Osteocyte (in vitro differentiated cells): ENCODE measurements at regions not wholly inside any gene's neighbourhood (a gene's known extent, or its start where the extent isn't known, plus 50 kb on each side); places are given as distances from the start of the nearest gene placed in this dataset.

Experiments used
- DNase-seq: peaks from one replicate; pipeline ENCODE4 v3.0.0; 2021; ENCODE audit warnings: mixed read lengths; ENCODE audit not compliant: unreplicated experiment; ENCODE audit errors: extremely low spot score
- H3K27ac Mint-ChIP-seq: one replicate; pipeline ENCODE4 v1.8.0; 2021; ENCODE audit warnings: mild to moderate bottlenecking, mixed read lengths; ENCODE audit not compliant: unreplicated experiment
- H3K27me3 Mint-ChIP-seq: one replicate; pipeline ENCODE4 v1.8.0; 2021; ENCODE audit warnings: mixed read lengths; ENCODE audit not compliant: unreplicated experiment
- H3K36me3 Mint-ChIP-seq: one replicate; pipeline ENCODE4 v1.8.0; 2021; ENCODE audit warnings: mixed read lengths; ENCODE audit not compliant: unreplicated experiment
- H3K4me1 Mint-ChIP-seq: one replicate; pipeline ENCODE4 v1.8.0; 2021; ENCODE audit warnings: mixed read lengths; ENCODE audit not compliant: unreplicated experiment
- H3K4me3 Mint-ChIP-seq: one replicate; pipeline ENCODE4 v1.8.0; 2021; ENCODE audit warnings: mild to moderate bottlenecking, moderate library complexity, mixed read lengths; ENCODE audit not compliant: unreplicated experiment
- H3K9me3 Mint-ChIP-seq: one replicate; pipeline ENCODE4 v1.8.0; 2021; ENCODE audit warnings: mixed read lengths; ENCODE audit not compliant: unreplicated experiment
- CTCF ChIP-seq: fragments of 200-600 bp; sonication (generic); IDR thresholded peaks from 2 replicates; pipeline ENCODE4 v1.5.0; 2021; ENCODE audit warnings: antibody characterized with exemption, mild to moderate bottlenecking, moderate library complexity

GRCh38 chr15:83356501-83357399 lies 72.3 kb upstream of the BNC1 start:
- H3K4me3 Mint-ChIP-seq = no peak overlapping the region
- no peak for DNase-seq
- H3K27me3 Mint-ChIP-seq = no peaks in the 10 kb centered on the region
- TF ChIP-seq CTCF = no peak
- no peaks in the 10 kb centered on the region for H3K36me3 Mint-ChIP-seq
- H3K27ac Mint-ChIP-seq = no peak overlapping the region
- peaks cover 3% of the 10 kb centered on the region for H3K4me1 Mint-ChIP-seq
- no peaks in the 10 kb centered on the region for H3K9me3 Mint-ChIP-seq

- Mint-ChIP-seq H3K27ac (no peak overlapping the region), H3K27me3 (peaks cover 11% of the 10 kb centered on the region), H3K9me3 (no peaks in the 10 kb centered on the region), H3K4me3 (no peak overlapping the region), H3K36me3 (no peaks in the 10 kb centered on the region), H3K4me1 (peaks cover 3% of the 10 kb centered on the region)
- no peak for DNase-seq
- no peak for TF ChIP-seq CTCF
These were observed 74.6 kb upstream of the BNC1 start for GRCh38 chr15:83358972-83359564.

- H3K27ac Mint-ChIP-seq = no peak overlapping the region
- H3K4me1 Mint-ChIP-seq = peaks cover 10% of the 10 kb centered on the region
- H3K36me3 Mint-ChIP-seq = no peaks in the 10 kb centered on the region
- no peak overlapping the region for H3K4me3 Mint-ChIP-seq
- no peak for DNase-seq
- no peak for TF ChIP-seq CTCF
- peaks cover 37% of the 10 kb centered on the region for H3K27me3 Mint-ChIP-seq
- no peaks in the 10 kb centered on the region for H3K9me3 Mint-ChIP-seq
These were observed 78.2 kb upstream of the BNC1 start for GRCh38 chr15:83362706-83363105.

- Mint-ChIP-seq H3K4me1 (peaks cover 10% of the 10 kb centered on the region), H3K4me3 (no peak overlapping the region), H3K9me3 (no peaks in the 10 kb centered on the region), H3K36me3 (no peaks in the 10 kb centered on the region), H3K27ac (no peak overlapping the region), H3K27me3 (peaks cover 50% of the 10 kb centered on the region)
- no peak for TF ChIP-seq CTCF
- DNase-seq = no peak
These were observed 80.0 kb upstream of the BNC1 start for GRCh38 chr15:83364501-83364900.

GRCh38 chr15:83365370-83365938 lies 81.0 kb upstream of the BNC1 start:
- no peak overlapping the region for H3K27ac Mint-ChIP-seq
- peaks cover 59% of the 10 kb centered on the region for H3K27me3 Mint-ChIP-seq
- TF ChIP-seq CTCF = no peak
- H3K4me3 Mint-ChIP-seq = peak overlapping the region; percentile 71
- H3K36me3 Mint-ChIP-seq = no peaks in the 10 kb centered on the region
- no peak for DNase-seq
- H3K4me1 Mint-ChIP-seq = peaks cover 10% of the 10 kb centered on the region
- no peaks in the 10 kb centered on the region for H3K9me3 Mint-ChIP-seq
